Astrocyte (in vitro differentiated cells and primary cell): ENCODE measurements at regions not wholly inside any gene's neighbourhood (a gene's known extent, or its start where the extent isn't known, plus 50 kb on each side); places are given as distances from the start of the nearest gene placed in this dataset.

Experiments used
- DNase-seq: peaks from one replicate; pipeline ENCODE4 v3.0.0-alpha.2; 2010; ENCODE audit warnings: low read depth
- FAIRE-seq: peaks from 2 replicates; lab custom pipeline; 2011; peaks lifted over from hg19 to GRCh38; lab: Jason Lieb, UNC
- H2AFZ ChIP-seq: 2 replicates; pipeline ENCODE4 v1.6.0; 2012; ENCODE audit warnings: low read depth, low read length, inconsistent platforms
- H3K27ac ChIP-seq: 2 replicates; pipeline ENCODE4 v1.5.1; 2011; ENCODE audit warnings: low read depth, low read length, inconsistent platforms
- H3K27me3 ChIP-seq: 2 replicates; pipeline ENCODE4 v1.6.0; 2011; ENCODE audit warnings: low read length, inconsistent platforms; ENCODE audit not compliant: insufficient read depth
- H3K36me3 ChIP-seq: 2 replicates; pipeline ENCODE4 v1.5.1; 2011; ENCODE audit warnings: low read length, inconsistent platforms; ENCODE audit not compliant: insufficient read depth
- H3K4me1 ChIP-seq: 2 replicates; pipeline ENCODE4 v1.5.1; 2011; ENCODE audit warnings: low read length, inconsistent platforms; ENCODE audit not compliant: insufficient read depth
- H3K4me2 ChIP-seq: 2 replicates; pipeline ENCODE4 v1.6.0; 2012; ENCODE audit warnings: low read length, inconsistent platforms
- H3K4me3 ChIP-seq: 2 replicates; pipeline ENCODE4 v1.5.1; 2011; ENCODE audit warnings: low read depth, mild to moderate bottlenecking, low read length, inconsistent platforms; ENCODE audit not compliant: insufficient read depth
- H3K79me2 ChIP-seq: 2 replicates; pipeline ENCODE4 v1.6.0; 2012; ENCODE audit warnings: mild to moderate bottlenecking, low read length, inconsistent platforms; ENCODE audit not compliant: insufficient read depth
- H3K9ac ChIP-seq: 2 replicates; pipeline ENCODE4 v1.6.0; 2012; ENCODE audit warnings: mild to moderate bottlenecking, low read length, inconsistent platforms
- H3K9me3 ChIP-seq: 2 replicates; pipeline ENCODE4 v1.5.1; 2012; ENCODE audit warnings: low read depth, mild to moderate bottlenecking, low read length, inconsistent platforms; ENCODE audit not compliant: insufficient read depth
- H4K20me1 ChIP-seq: 2 replicates; pipeline ENCODE4 v1.6.0; 2012; ENCODE audit warnings: low read length, inconsistent platforms; ENCODE audit not compliant: insufficient read depth
- H3K27ac Mint-ChIP-seq: one replicate; pipeline ENCODE4 v1.8.0; 2021; ENCODE audit warnings: mild to moderate bottlenecking, mixed read lengths; ENCODE audit not compliant: unreplicated experiment
- H3K27me3 Mint-ChIP-seq: one replicate; pipeline ENCODE4 v1.8.0; 2021; ENCODE audit warnings: low read depth, mixed read lengths; ENCODE audit not compliant: unreplicated experiment
- H3K36me3 Mint-ChIP-seq: one replicate; pipeline ENCODE4 v1.8.0; 2021; ENCODE audit warnings: low read depth, mixed read lengths; ENCODE audit not compliant: unreplicated experiment
- H3K4me1 Mint-ChIP-seq: one replicate; pipeline ENCODE4 v1.8.0; 2021; ENCODE audit warnings: low read depth, mixed read lengths; ENCODE audit not compliant: unreplicated experiment
- H3K4me3 Mint-ChIP-seq: one replicate; pipeline ENCODE4 v1.8.0; 2021; ENCODE audit warnings: mild to moderate bottlenecking, moderate library complexity, mixed read lengths; ENCODE audit not compliant: unreplicated experiment
- H3K9me3 Mint-ChIP-seq: one replicate; pipeline ENCODE4 v1.8.0; 2021; ENCODE audit warnings: mild to moderate bottlenecking, mixed read lengths; ENCODE audit not compliant: unreplicated experiment
- CTCF ChIP-seq: IDR thresholded peaks from 2 replicates; pipeline ENCODE4 v1.5.1; 2011; ENCODE audit warnings: low read depth, mild to moderate bottlenecking, inconsistent platforms, low read length, moderate library complexity; ENCODE audit not compliant: insufficient read depth
- EZH2 ChIP-seq: IDR thresholded peaks from 2 replicates; pipeline ENCODE4 v1.6.1; 2012; ENCODE audit warnings: mild to moderate bottlenecking, low read length, inconsistent platforms; ENCODE audit not compliant: insufficient read depth

- Histone ChIP-seq H3K4me1 (no peaks in the 10 kb centered on the region), H4K20me1 (no peaks in the 10 kb centered on the region), H2AFZ (no peak overlapping the region), H3K27me3 (no peaks in the 10 kb centered on the region), H3K9me3 (no peaks in the 10 kb centered on the region), H3K4me3 (no peak overlapping the region), H3K36me3 (no peaks in the 10 kb centered on the region), H3K4me2 (no peak overlapping the region), H3K27ac (no peak overlapping the region), H3K79me2 (no peaks in the 10 kb centered on the region), H3K9ac (no peak overlapping the region)
- no peaks in the 10 kb centered on the region for H3K4me1 Mint-ChIP-seq
- TF ChIP-seq CTCF (no peak), EZH2 (no peak)
- no peak for FAIRE-seq
- H3K9me3 Mint-ChIP-seq: no peaks in the 10 kb centered on the region
- DNase-seq: no peak
- no peaks in the 10 kb centered on the region for H3K27me3 Mint-ChIP-seq
- no peak overlapping the region for H3K4me3 Mint-ChIP-seq
- H3K27ac Mint-ChIP-seq: no peak overlapping the region
- no peaks in the 10 kb centered on the region for H3K36me3 Mint-ChIP-seq
These were observed 85.6 kb upstream of the RXFP2 start for GRCh38 chr13:31653730-31654129.

- H2AFZ ChIP-seq: no peak overlapping the region
- FAIRE-seq (no peak), DNase-seq (no peak)
- Mint-ChIP-seq H3K27ac (no peak overlapping the region), H3K4me3 (no peak overlapping the region), H3K36me3 (no peaks in the 10 kb centered on the region), H3K4me1 (no peaks in the 10 kb centered on the region), H3K27me3 (no peaks in the 10 kb centered on the region), H3K9me3 (no peaks in the 10 kb centered on the region)
- no peaks in the 10 kb centered on the region for H4K20me1 ChIP-seq
- no peaks in the 10 kb centered on the region for H3K27me3 ChIP-seq
- H3K4me2 ChIP-seq: no peak overlapping the region
- no peaks in the 10 kb centered on the region for H3K79me2 ChIP-seq
- no peaks in the 10 kb centered on the region for H3K9me3 ChIP-seq
- no peaks in the 10 kb centered on the region for H3K36me3 ChIP-seq
- H3K4me1 ChIP-seq: no peaks in the 10 kb centered on the region
- no peak overlapping the region for H3K27ac ChIP-seq
- H3K9ac ChIP-seq: no peak overlapping the region
- H3K4me3 ChIP-seq: no peak overlapping the region
- no peak for TF ChIP-seq CTCF
- no peak for TF ChIP-seq EZH2
These were observed 75.3 kb upstream of the RXFP2 start for GRCh38 chr13:31663880-31664585.

GRCh38 chr13:31670831-31671617 lies 68.3 kb upstream of the RXFP2 start:
- Histone ChIP-seq H3K4me1 (no peaks in the 10 kb centered on the region), H3K4me2 (no peak overlapping the region), H3K36me3 (no peaks in the 10 kb centered on the region), H3K79me2 (no peaks in the 10 kb centered on the region), H2AFZ (no peak overlapping the region), H3K4me3 (no peak overlapping the region), H3K27me3 (no peaks in the 10 kb centered on the region), H4K20me1 (no peaks in the 10 kb centered on the region), H3K9me3 (no peaks in the 10 kb centered on the region), H3K9ac (no peak overlapping the region), H3K27ac (no peak overlapping the region)
- FAIRE-seq (no peak), DNase-seq (no peak)
- no peak for TF ChIP-seq CTCF
- no peak for TF ChIP-seq EZH2
- Mint-ChIP-seq H3K27me3 (no peaks in the 10 kb centered on the region), H3K27ac (no peak overlapping the region), H3K36me3 (no peaks in the 10 kb centered on the region), H3K9me3 (peaks cover 1% of the 10 kb centered on the region), H3K4me1 (no peaks in the 10 kb centered on the region), H3K4me3 (no peak overlapping the region)
